ENCODE measurements at regions not wholly inside any gene's neighbourhood (a gene's known extent, or its start where the extent isn't known, plus 50 kb on each side); places are given as distances from the start of the nearest gene placed in this dataset.

- no peak for DNase-seq
Measured at GRCh38 chr2:129239141-129239540, 740.3 kb upstream of the RAB6C start.

GRCh38 chr2:129240061-129240460, 739.4 kb upstream of the RAB6C start:
- DNase-seq, result no peak

GRCh38 chr2:129242269-129242668, 737.2 kb upstream of the RAB6C start:
- no peak for DNase-seq

- no peak for DNase-seq
Measured at GRCh38 chr2:129247751-129248150, 731.7 kb upstream of the RAB6C start.

GRCh38 chr2:129248198-129248597, 731.3 kb upstream of the RAB6C start:
- no peak for DNase-seq

- DNase-seq, result no peak
Measured at GRCh38 chr2:129252781-129253460, 726.5 kb upstream of the RAB6C start.

- no peak for DNase-seq
Measured at GRCh38 chr2:129253461-129253812, 726.0 kb upstream of the RAB6C start.

- no peak for DNase-seq
Measured at GRCh38 chr2:129254718-129255117, 724.7 kb upstream of the RAB6C start.

- no peak for DNase-seq
Measured at GRCh38 chr2:129255610-129256313, 723.7 kb upstream of the RAB6C start.

GRCh38 chr2:129256642-129257041, 722.8 kb upstream of the RAB6C start:
- no peak for DNase-seq

GRCh38 chr2:129262934-129263333, 716.5 kb upstream of the RAB6C start:
- DNase-seq, result no peak

GRCh38 chr2:129263939-129264338, 715.5 kb upstream of the RAB6C start:
- DNase-seq, result no peak

- no peak for DNase-seq
Measured at GRCh38 chr2:129267559-129267958, 711.9 kb upstream of the RAB6C start.

- DNase-seq, result no peak
Measured at GRCh38 chr2:129273266-129274037, 706.0 kb upstream of the RAB6C start.

- DNase-seq, result no peak
Measured at GRCh38 chr2:129274038-129274415, 705.4 kb upstream of the RAB6C start.

GRCh38 chr2:129274918-129275317, 704.5 kb upstream of the RAB6C start:
- DNase-seq, result no peak

GRCh38 chr2:129275706-129276105, 703.8 kb upstream of the RAB6C start:
- DNase-seq, result no peak

GRCh38 chr2:129276978-129277584, 702.4 kb upstream of the RAB6C start:
- DNase-seq, result no peak

- no peak for DNase-seq
Measured at GRCh38 chr2:129277585-129277981, 701.9 kb upstream of the RAB6C start.

- DNase-seq, result no peak
Measured at GRCh38 chr2:129281791-129282530, 697.5 kb upstream of the RAB6C start.

GRCh38 chr2:129285012-129285411, 694.5 kb upstream of the RAB6C start:
- DNase-seq, result no peak

- DNase-seq, result no peak
Measured at GRCh38 chr2:129293326-129293725, 686.1 kb upstream of the RAB6C start.

GRCh38 chr2:129296396-129296795, 683.1 kb upstream of the RAB6C start:
- peak; percentile 56 for DNase-seq

Data from NCI-H345 (cell line).